HepG2 (cell line): ENCODE measurements at regions not wholly inside any gene's neighbourhood (a gene's known extent, or its start where the extent isn't known, plus 50 kb on each side); places are given as distances from the start of the nearest gene placed in this dataset.

ENCODE experiments used
- ATAC-seq: fragments of 200-7000 bp; cut with Tn5 transposase; 3 replicates; pipeline ENCODE4 v1.9.1; 2020; ENCODE audit warnings: mild to moderate bottlenecking, moderate library complexity
- BruUV-seq: library from RNA; stranded (reverse); fragments of 400-500 nt; replicated peaks from 2 replicates; lab custom pipeline; 2021; lab: Mats Ljungman, UMichigan
- CTCF ChIA-PET: fragments of 300-600 bp; formaldehyde crosslinking; extraction: SDS; loops from one replicate; lab custom pipeline; 2021; ENCODE audit warnings: low total read pairs, inconsistent platforms, low intra/inter-chr PET ratio; lab: Yijun Ruan, JAX
- POLR2A ChIA-PET: fragments of 350-600 bp; sonication (Branson Sonifier 250); formaldehyde crosslinking; loops from one replicate; lab custom pipeline; 2020; ENCODE audit warnings: antibody characterized with exemption, inconsistent platforms; lab: Yijun Ruan, JAX
- DNase-seq: peaks from one replicate; pipeline ENCODE4 v3.0.0-alpha.2; 2015; ENCODE audit warnings: low spot score
- FAIRE-seq: peaks from 3 replicates; lab custom pipeline; 2011; peaks lifted over from hg19 to GRCh38; lab: Jason Lieb, UNC
- H2AFZ ChIP-seq: one replicate; pipeline ENCODE4 v1.6.1; 2011; ENCODE audit warnings: low read length, inconsistent platforms
- H3K27ac ChIP-seq: fragments of 300-600 bp; 3 replicates; pipeline ENCODE4 v1.8.0; 2011; ENCODE audit warnings: mixed run types, mild to moderate bottlenecking, mixed read lengths, low read length, inconsistent platforms; ENCODE audit not compliant: insufficient read depth; ENCODE audit errors: extremely low read length
- H3K27me3 ChIP-seq, 2 experiments: fragments of 200-600 bp in 1 of 2; 2 replicates in 1 of 2; 3 replicates in 1 of 2; pipeline versions ENCODE4 v1.6.0 to v1.8.0; 2011; ENCODE audit warnings: low read length in 2 of 2, mild to moderate bottlenecking in 2 of 2, moderate library complexity in 2 of 2, inconsistent platforms in 1 of 2; ENCODE audit not compliant: insufficient read depth in 2 of 2, control insufficient read depth in 1 of 2
- H3K36me3 ChIP-seq, 2 experiments: fragments of 200-600 bp in 1 of 2; replicated peaks in 1 of 2; 2 replicates in 1 of 2; 3 replicates in 1 of 2; pipeline versions ENCODE4 v1.5.1 to v1.8.0; 2011; ENCODE audit warnings: low read length in 2 of 2, inconsistent platforms in 1 of 2; ENCODE audit not compliant: insufficient read depth in 2 of 2, control insufficient read depth in 1 of 2
- H3K4me1 ChIP-seq: 2 replicates; pipeline ENCODE4 v1.5.1; 2012; ENCODE audit warnings: low read length, inconsistent platforms; ENCODE audit not compliant: insufficient read depth
- H3K4me2 ChIP-seq: 2 replicates; pipeline ENCODE4 v1.6.0; 2011; ENCODE audit warnings: low read depth, low read length, inconsistent platforms
- H3K4me3 ChIP-seq, 3 experiments: fragments of 200-600 bp in 1 of 3; sonication (generic), shearing (Covaris generic) in 1 of 3; replicated peaks in 1 of 3; 2 replicates each; pipeline ENCODE4 v1.5.1; 2011 to 2016; ENCODE audit warnings: low read length in 3 of 3, inconsistent platforms in 2 of 3, low read depth in 2 of 3, mild to moderate bottlenecking in 2 of 3, control low read depth in 1 of 3, mixed read lengths in 1 of 3; ENCODE audit not compliant: insufficient read depth in 1 of 3
- H3K79me2 ChIP-seq: one replicate; pipeline ENCODE4 v1.6.1; 2011; ENCODE audit warnings: low read length, inconsistent platforms; ENCODE audit not compliant: insufficient read depth
- H3K9ac ChIP-seq: 2 replicates; pipeline ENCODE4 v1.6.0; 2011; ENCODE audit warnings: mild to moderate bottlenecking, low read depth, low read length, inconsistent platforms; ENCODE audit not compliant: insufficient read depth
- H3K9me3 ChIP-seq: 2 replicates; pipeline ENCODE4 v1.5.1; 2012; ENCODE audit warnings: mild to moderate bottlenecking, low read length
- H4K20me1 ChIP-seq: 2 replicates; pipeline ENCODE4 v1.6.0; 2011; ENCODE audit warnings: inconsistent platforms, mild to moderate bottlenecking, low read length, moderate library complexity; ENCODE audit not compliant: insufficient read depth
- CERS6 ChIP-seq: sonication (generic); formaldehyde crosslinking; IDR thresholded peaks from 2 replicates; pipeline ENCODE4 v1.5.0; 2020; ENCODE audit warnings: missing genetic modification reagents
- CREM ChIP-seq, 2 experiments: sonication (generic) in 1 of 2; formaldehyde crosslinking in 1 of 2; IDR thresholded peaks; 2 replicates each; pipeline versions ENCODE4 v1.4.0 to v1.6.1; 2016 to 2020; ENCODE audit warnings: antibody characterized with exemption in 1 of 2, mild to moderate bottlenecking in 1 of 2, missing genetic modification reagents in 1 of 2
- HES4 ChIP-seq: sonication (generic); formaldehyde crosslinking; IDR thresholded peaks from 2 replicates; pipeline ENCODE4 v1.9.0; 2021; ENCODE audit warnings: mild to moderate bottlenecking, missing genetic modification reagents, borderline replicate concordance
- HMG20B ChIP-seq: conservative IDR thresholded peaks from 2 replicates; pipeline ENCODE4 v1.6.1; 2016; ENCODE audit warnings: missing genetic modification reagents, missing compliant biosample characterization
- HNRNPLL ChIP-seq: fragments of 200-400 bp; formaldehyde crosslinking; IDR thresholded peaks from 2 replicates; pipeline ENCODE4 v1.6.1; 2017; ENCODE audit warnings: mild to moderate bottlenecking, low read depth, low read length; ENCODE audit not compliant: poor library complexity, severe bottlenecking
- MIER3 ChIP-seq: IDR thresholded peaks from 2 replicates; pipeline ENCODE4 v1.6.1; 2016; ENCODE audit warnings: missing compliant biosample characterization, borderline replicate concordance
- POLR2A ChIP-seq, 2 experiments: IDR thresholded peaks; 2 replicates each; pipeline ENCODE4 v1.6.1; 2011; ENCODE audit warnings: low read depth in 2 of 2, low read length in 2 of 2, mild to moderate bottlenecking in 1 of 2, moderate library complexity in 1 of 2; ENCODE audit not compliant: insufficient read depth in 1 of 2
- SP1 ChIP-seq, 2 experiments: fragments of 450-650 bp in 1 of 2; sonication (generic) in 1 of 2; formaldehyde crosslinking in 1 of 2; IDR thresholded peaks; 2 replicates each; pipeline versions ENCODE4 v1.4.0 to v1.6.1; 2016 to 2020; ENCODE audit warnings: missing genetic modification reagents in 1 of 2
- TEAD3 ChIP-seq: optimal IDR thresholded peaks from 2 replicates; pipeline ENCODE3; 2016; ENCODE audit warnings: borderline replicate concordance
- TRIM22 ChIP-seq: fragments of 450-650 bp; IDR thresholded peaks from 2 replicates; pipeline ENCODE4 v1.6.1; 2017
- ZBTB42 ChIP-seq: sonication (generic); formaldehyde crosslinking; IDR thresholded peaks from 2 replicates; pipeline ENCODE4 v1.5.0; 2020; ENCODE audit warnings: mild to moderate bottlenecking, missing genetic modification reagents
- ZBTB8A ChIP-seq: sonication (generic); formaldehyde crosslinking; IDR thresholded peaks from 2 replicates; pipeline ENCODE4 v1.4.0; 2020; ENCODE audit warnings: mild to moderate bottlenecking, low read depth, missing genetic modification reagents, borderline replicate concordance
- ZNF121 ChIP-seq: sonication (generic); formaldehyde crosslinking; IDR thresholded peaks from 2 replicates; pipeline ENCODE4 v1.5.0; 2020; ENCODE audit warnings: mild to moderate bottlenecking, missing genetic modification reagents
- ZNF567 ChIP-seq: sonication (generic); formaldehyde crosslinking; IDR thresholded peaks from 2 replicates; pipeline ENCODE4 v1.8.1; 2023; ENCODE audit warnings: mild to moderate bottlenecking, missing genetic modification reagents, borderline replicate concordance
- ZNF614 ChIP-seq: IDR thresholded peaks from 2 replicates; pipeline ENCODE4 v1.6.1; 2018; ENCODE audit warnings: missing biosample characterization, missing genetic modification reagents, inconsistent platforms, borderline replicate concordance
- ZNF749 ChIP-seq: sonication (generic); formaldehyde crosslinking; IDR thresholded peaks from 2 replicates; pipeline ENCODE4 v1.8.0; 2022; ENCODE audit warnings: mild to moderate bottlenecking, missing genetic modification reagents, moderate library complexity, borderline replicate concordance
- ZNF766 ChIP-seq: sonication (generic); formaldehyde crosslinking; IDR thresholded peaks from 2 replicates; pipeline ENCODE4 v1.5.0; 2020; ENCODE audit warnings: missing genetic modification reagents, borderline replicate concordance
- ZSCAN30 ChIP-seq: sonication (generic); formaldehyde crosslinking; IDR thresholded peaks from 2 replicates; pipeline ENCODE4 v1.5.0; 2020; ENCODE audit warnings: mild to moderate bottlenecking, missing genetic modification reagents
- WGBS: methylation state at CpG from one replicate; pipeline ENCODE4 v1.1.6; 2017; ENCODE audit warnings: low lambda C conversion rate; 5-methylcytosine and 5-hydroxymethylcytosine counted together
- in situ Hi-C: cut with HindIII; loops from 2 replicates; pipeline ENCODE4 v1.10.0; 2017; ENCODE audit warnings: low pct_unique_long_range_greater_than_20kb; ENCODE audit not compliant: extremely low pct_ligation_motif_present
- intact Hi-C: fragments of 100-400 bp; cut with micrococcal nuclease; formaldehyde crosslinking; loops from one replicate; pipeline ENCODE4 v1.10.0; 2022; ENCODE audit not compliant: unreplicated experiment
- TF ChIP-seq, protein P1 (sequence below): sonication (generic); formaldehyde crosslinking; IDR thresholded peaks from 2 replicates; pipeline ENCODE4 v1.4.0; 2020; ENCODE audit warnings: mild to moderate bottlenecking, missing genetic modification reagents

GRCh38 chr11:111183706-111184105 is 61.8 kb upstream of the POU2AF2 start (continued):
- no peak for TF ChIP-seq HMG20B (CRISPR knock-in tag)
- TF ChIP-seq TEAD3, result no peak
- no peak for TF ChIP-seq HES4 (CRISPR knock-in tag)
- TF ChIP-seq ZBTB42 (CRISPR knock-in tag), result no peak
- TF ChIP-seq, protein P1, sequence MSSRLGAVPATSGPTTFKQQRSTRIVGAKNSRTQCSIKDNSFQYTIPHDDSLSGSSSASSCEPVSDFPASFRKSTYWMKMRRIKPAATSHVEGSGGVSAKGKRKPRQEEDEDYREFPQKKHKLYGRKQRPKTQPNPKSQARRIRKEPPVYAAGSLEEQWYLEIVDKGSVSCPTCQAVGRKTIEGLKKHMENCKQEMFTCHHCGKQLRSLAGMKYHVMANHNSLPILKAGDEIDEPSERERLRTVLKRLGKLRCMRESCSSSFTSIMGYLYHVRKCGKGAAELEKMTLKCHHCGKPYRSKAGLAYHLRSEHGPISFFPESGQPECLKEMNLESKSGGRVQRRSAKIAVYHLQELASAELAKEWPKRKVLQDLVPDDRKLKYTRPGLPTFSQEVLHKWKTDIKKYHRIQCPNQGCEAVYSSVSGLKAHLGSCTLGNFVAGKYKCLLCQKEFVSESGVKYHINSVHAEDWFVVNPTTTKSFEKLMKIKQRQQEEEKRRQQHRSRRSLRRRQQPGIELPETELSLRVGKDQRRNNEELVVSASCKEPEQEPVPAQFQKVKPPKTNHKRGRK (CRISPR knock-in tag), result no peak
- TF ChIP-seq POLR2A (IDR thresholded peaks at IDR 0.05; ENCODE audit: insufficient read depth in 1 of 2, low read depth in 2 of 2, low read length in 2 of 2), result no peak
- TF ChIP-seq ZNF766 (CRISPR knock-in tag), result no peak
- TF ChIP-seq ZNF567 (CRISPR knock-in tag), result no peak
- TF ChIP-seq, all 625 proteins: peak for 0

DNA sequence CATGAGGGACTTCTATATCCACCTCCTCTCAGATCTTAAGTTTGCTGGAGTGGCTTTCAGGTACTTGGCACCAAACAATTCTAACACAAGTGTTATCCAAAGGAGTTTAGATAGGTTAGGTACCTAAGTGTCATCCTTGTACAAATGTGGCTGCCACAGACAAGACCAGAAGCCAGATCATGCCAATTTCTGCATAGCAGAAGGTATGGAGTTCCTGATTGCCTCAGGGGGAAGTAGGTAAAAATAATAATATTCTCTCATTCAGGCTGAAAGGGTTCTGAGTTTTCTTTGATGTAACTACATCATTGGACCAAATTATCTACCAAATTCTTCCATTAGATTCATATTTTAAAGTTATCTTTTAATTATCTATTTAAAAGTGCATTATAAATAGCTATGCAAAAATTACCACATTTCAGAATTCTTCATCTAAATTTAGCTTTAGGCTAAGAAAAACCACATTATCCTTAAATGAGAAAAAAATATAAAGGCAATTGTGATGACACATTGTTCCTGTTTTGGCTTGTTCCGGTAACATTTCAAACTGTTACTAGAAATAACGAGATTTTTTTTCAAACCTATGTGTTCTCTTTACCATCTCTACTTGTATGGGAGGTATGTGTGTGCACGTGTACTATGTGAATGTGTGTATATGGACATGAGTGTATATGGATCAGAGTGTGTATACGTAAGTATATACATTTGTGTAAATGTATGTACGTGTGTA is 66.2 kb upstream of the POU2AF2 start:
- no peak overlapping the region for H3K4me2 ChIP-seq
- H4K20me1 ChIP-seq, result no peaks in the 10 kb centered on the region
- H3K4me1 ChIP-seq, result no peaks in the 10 kb centered on the region
- H2AFZ ChIP-seq, result no peak overlapping the region
- intact Hi-C loops (no loop called here), in situ Hi-C loops (no loop called here)
- H3K9me3 ChIP-seq, result no peaks in the 10 kb centered on the region
- ChIA-PET CTCF (no interaction called here), POLR2A (no interaction called here)
- peaks cover 0 to 11% of the 10 kb centered on the region in 2 experiments; a peak in 4 of 5 replicates for H3K27me3 ChIP-seq
- H3K36me3 ChIP-seq, result no peaks in the 10 kb centered on the region
- no peak for ATAC-seq
- H3K4me3 ChIP-seq, result no peak overlapping the region
- no TSS peak for BruUV-seq
- DNase-seq, result no peak
- FAIRE-seq, result no peak
- no peak overlapping the region for H3K9ac ChIP-seq
- H3K79me2 ChIP-seq, result no peaks in the 10 kb centered on the region
- H3K27ac ChIP-seq, result no peak overlapping the region
- WGBS, result 11% methylated on average over 5 of the region's 5 CpGs
- TF ChIP-seq TRIM22 (no peak), ZNF121 (CRISPR knock-in tag) (no peak), CERS6 (CRISPR knock-in tag) (no peak), CREM (IDR thresholded peaks at IDR 0.05) (no peak), CREM (CRISPR knock-in tag; IDR thresholded peaks at IDR 0.05) (no peak), ZNF614 (no peak), ZNF749 (CRISPR knock-in tag) (no peak), ZSCAN30 (CRISPR knock-in tag) (no peak), MIER3 (no peak), HNRNPLL (no peak), ZBTB8A (CRISPR knock-in tag) (no peak), SP1 (IDR thresholded peaks at IDR 0.05) (no peak), SP1 (CRISPR knock-in tag; IDR thresholded peaks at IDR 0.05) (no peak)
